ENCODE measurements at regions not wholly inside any gene's neighbourhood (a gene's known extent, or its start where the extent isn't known, plus 50 kb on each side); places are given as distances from the start of the nearest gene placed in this dataset.

DNA sequence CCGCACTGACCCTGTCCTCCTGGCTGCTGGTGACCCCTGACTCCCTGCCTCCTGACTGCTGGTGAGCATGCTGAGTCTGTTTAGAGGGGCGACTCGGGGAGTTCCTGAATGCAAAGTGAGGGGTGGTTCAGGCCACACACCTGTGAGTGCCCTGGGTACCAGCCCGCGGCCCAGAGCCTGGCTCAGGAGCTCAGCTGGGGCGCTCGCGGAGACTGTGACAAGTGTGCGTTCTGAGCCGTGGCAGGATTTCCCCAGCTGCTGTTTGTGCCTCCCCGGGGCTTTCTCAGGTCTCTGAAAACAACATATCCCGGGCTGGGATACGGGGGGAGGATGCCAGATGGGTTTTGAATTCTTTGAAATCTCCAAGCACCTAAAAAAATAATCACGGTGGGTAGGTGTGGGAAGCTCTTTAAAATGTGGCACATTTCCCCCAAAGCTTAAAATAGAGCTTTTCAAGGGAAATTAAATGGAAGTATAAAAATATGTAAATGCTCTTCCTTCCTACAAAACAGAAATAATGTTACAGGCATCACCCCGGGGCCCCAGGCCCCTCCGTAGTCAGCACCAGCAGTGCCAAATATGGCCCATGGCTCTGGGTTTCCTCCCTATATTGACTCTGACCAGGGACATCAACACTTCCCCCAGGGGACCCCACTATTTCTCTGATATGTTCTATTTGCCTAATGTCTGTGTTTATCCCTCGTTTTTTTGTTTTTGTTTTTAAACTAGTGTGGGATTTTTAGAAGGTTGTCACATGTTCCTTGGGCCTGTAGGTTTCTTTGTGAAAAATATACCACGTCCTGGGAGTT is 49.9 kb upstream of the TAGAP start:
- H3K4me3 ChIP-seq (ENCODE audit: control insufficient read depth, low read depth, low read length): no peak overlapping the region
- no peak for TF ChIP-seq CTCF (IDR thresholded peaks at IDR 0.05; ENCODE audit: control insufficient read depth, insufficient read depth, low read depth, low read length, missing control alignments)
- no peak for DNase-seq (ENCODE audit: low read depth)
